GM12874 (cell line): ENCODE measurements at regions not wholly inside any gene's neighbourhood (a gene's known extent, or its start where the extent isn't known, plus 50 kb on each side); places are given as distances from the start of the nearest gene placed in this dataset.

Experiments used
- CTCF ChIP-seq: IDR thresholded peaks from 2 replicates; pipeline ENCODE4 v1.5.1; 2011; ENCODE audit warnings: low read depth, mild to moderate bottlenecking, control low read depth, low read length, moderate library complexity; ENCODE audit not compliant: insufficient read depth

- no peak for TF ChIP-seq CTCF
These were observed 988.0 kb downstream of the PCDH17 start for GRCh38 chr13:58619396-58620113.

- no peak for TF ChIP-seq CTCF
These were observed 988.6 kb downstream of the PCDH17 start for GRCh38 chr13:58620176-58620575.

- TF ChIP-seq CTCF: no peak
These were observed 994.3 kb downstream of the PCDH17 start for GRCh38 chr13:58625703-58626389.

GRCh38 chr13:58630794-58631193 is 999.2 kb downstream of the PCDH17 start:
- no peak for TF ChIP-seq CTCF

- TF ChIP-seq CTCF: no peak
These were observed 1001.7 kb downstream of the PCDH17 start for GRCh38 chr13:58633226-58633625.

GRCh38 chr13:58655086-58655485 is 1023.5 kb downstream of the PCDH17 start:
- TF ChIP-seq CTCF: no peak

GRCh38 chr13:58660826-58661225 is 1029.3 kb downstream of the PCDH17 start:
- TF ChIP-seq CTCF: no peak
